ENCODE measurements at regions not wholly inside any gene's neighbourhood (a gene's known extent, or its start where the extent isn't known, plus 50 kb on each side); places are given as distances from the start of the nearest gene placed in this dataset.

GRCh38 chr1:172903581-172904220 lies 147.0 kb downstream of the TNFSF18 start:
- no peak for TF ChIP-seq CTCF (IDR thresholded peaks at IDR 0.05; ENCODE audit: poor library complexity)
- no peak for TF ChIP-seq EZH2 (IDR thresholded peaks at IDR 0.05; ENCODE audit: borderline replicate concordance)
